ENCODE measurements at regions not wholly inside any gene's neighbourhood (a gene's known extent, or its start where the extent isn't known, plus 50 kb on each side); places are given as distances from the start of the nearest gene placed in this dataset.

DNA sequence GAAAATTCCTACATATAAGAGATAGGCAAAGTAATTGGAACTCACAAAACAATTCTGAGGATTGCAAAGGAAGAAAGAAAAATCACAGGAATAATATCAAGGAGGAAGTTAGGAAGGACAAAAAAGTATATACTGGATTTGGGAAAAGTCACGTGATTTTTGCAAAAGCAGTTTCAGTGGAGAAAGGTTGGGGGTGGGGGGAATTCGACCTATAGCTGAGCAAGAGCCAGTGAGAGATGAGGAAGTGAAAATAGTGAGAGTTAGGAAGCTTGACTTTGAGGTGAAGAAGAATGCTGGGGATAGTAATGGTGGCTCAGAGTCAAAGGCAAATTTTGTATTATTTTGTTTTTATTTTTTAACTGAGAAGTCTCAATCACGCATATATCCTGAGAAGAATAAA lies 438.0 kb upstream of the PMFBP1 start:
- no peaks in the 10 kb centered on the region for H3K9me3 ChIP-seq
- no peak overlapping the region for H3K4me3 ChIP-seq
- no peaks in the 10 kb centered on the region for H3K36me3 ChIP-seq (ENCODE audit: low read depth)
- intact Hi-C loops (cut with DNase I, micrococcal nuclease), result no loop called here
- H3K4me1 ChIP-seq (ENCODE audit: low read depth), result no peaks in the 10 kb centered on the region
- DNase-seq, result no peak
- ATAC-seq, result no peak
- TF ChIP-seq, protein P1, sequence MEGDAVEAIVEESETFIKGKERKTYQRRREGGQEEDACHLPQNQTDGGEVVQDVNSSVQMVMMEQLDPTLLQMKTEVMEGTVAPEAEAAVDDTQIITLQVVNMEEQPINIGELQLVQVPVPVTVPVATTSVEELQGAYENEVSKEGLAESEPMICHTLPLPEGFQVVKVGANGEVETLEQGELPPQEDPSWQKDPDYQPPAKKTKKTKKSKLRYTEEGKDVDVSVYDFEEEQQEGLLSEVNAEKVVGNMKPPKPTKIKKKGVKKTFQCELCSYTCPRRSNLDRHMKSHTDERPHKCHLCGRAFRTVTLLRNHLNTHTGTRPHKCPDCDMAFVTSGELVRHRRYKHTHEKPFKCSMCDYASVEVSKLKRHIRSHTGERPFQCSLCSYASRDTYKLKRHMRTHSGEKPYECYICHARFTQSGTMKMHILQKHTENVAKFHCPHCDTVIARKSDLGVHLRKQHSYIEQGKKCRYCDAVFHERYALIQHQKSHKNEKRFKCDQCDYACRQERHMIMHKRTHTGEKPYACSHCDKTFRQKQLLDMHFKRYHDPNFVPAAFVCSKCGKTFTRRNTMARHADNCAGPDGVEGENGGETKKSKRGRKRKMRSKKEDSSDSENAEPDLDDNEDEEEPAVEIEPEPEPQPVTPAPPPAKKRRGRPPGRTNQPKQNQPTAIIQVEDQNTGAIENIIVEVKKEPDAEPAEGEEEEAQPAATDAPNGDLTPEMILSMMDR (IDR thresholded peaks at IDR 0.05), result no peak

- H3K4me1 ChIP-seq (ENCODE audit: low read depth), result no peaks in the 10 kb centered on the region
- TF ChIP-seq, protein P1 (IDR thresholded peaks at IDR 0.05), result no peak
- ATAC-seq, result no peak
- no peak overlapping the region for H3K4me3 ChIP-seq
- H3K36me3 ChIP-seq (ENCODE audit: low read depth), result no peaks in the 10 kb centered on the region
- no peaks in the 10 kb centered on the region for H3K9me3 ChIP-seq
- DNase-seq, result no peak
- intact Hi-C loops (cut with DNase I, micrococcal nuclease), result no loop called here
Measured at GRCh38 chr16:72609066-72609465, 437.1 kb upstream of the PMFBP1 start.

DNA sequence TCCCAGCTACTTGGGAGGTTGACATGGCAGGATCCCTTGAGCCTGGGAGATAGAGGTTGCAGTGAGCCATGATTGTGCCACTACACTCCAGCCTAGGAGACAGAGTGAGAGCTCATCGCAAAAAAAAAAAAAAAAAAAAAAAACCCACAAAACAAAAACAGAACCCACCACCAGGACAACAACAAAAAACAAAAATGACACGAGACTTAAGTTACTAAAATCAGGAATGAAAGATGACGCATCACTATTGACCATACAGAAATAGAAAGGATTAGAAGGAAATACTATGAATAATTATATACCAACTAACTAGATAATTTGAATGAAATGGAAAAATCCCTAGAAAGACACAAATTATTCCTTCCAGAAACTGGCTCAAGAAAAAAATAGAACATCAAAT lies 432.4 kb upstream of the PMFBP1 start:
- intact Hi-C loops (cut with DNase I, micrococcal nuclease), result no loop called here
- ATAC-seq, result no peak
- no peaks in the 10 kb centered on the region for H3K4me1 ChIP-seq (ENCODE audit: low read depth)
- no peak for DNase-seq
- H3K9me3 ChIP-seq, result no peaks in the 10 kb centered on the region
- TF ChIP-seq, protein P1 (IDR thresholded peaks at IDR 0.05), result no peak
- no peak overlapping the region for H3K4me3 ChIP-seq
- no peaks in the 10 kb centered on the region for H3K36me3 ChIP-seq (ENCODE audit: low read depth)

GRCh38 chr16:72602499-72602898 lies 430.5 kb upstream of the PMFBP1 start:
- H3K36me3 ChIP-seq (ENCODE audit: low read depth), result no peaks in the 10 kb centered on the region
- H3K4me1 ChIP-seq (ENCODE audit: low read depth), result no peaks in the 10 kb centered on the region
- intact Hi-C loops (cut with DNase I, micrococcal nuclease), result no loop called here
- TF ChIP-seq, protein P1 (IDR thresholded peaks at IDR 0.05), result no peak
- DNase-seq, result no peak
- no peak overlapping the region for H3K4me3 ChIP-seq
- no peaks in the 10 kb centered on the region for H3K9me3 ChIP-seq
- no peak for ATAC-seq

GRCh38 chr16:72598696-72599095 lies 426.7 kb upstream of the PMFBP1 start:
- TF ChIP-seq, protein P1 (IDR thresholded peaks at IDR 0.05), result no peak

DNA sequence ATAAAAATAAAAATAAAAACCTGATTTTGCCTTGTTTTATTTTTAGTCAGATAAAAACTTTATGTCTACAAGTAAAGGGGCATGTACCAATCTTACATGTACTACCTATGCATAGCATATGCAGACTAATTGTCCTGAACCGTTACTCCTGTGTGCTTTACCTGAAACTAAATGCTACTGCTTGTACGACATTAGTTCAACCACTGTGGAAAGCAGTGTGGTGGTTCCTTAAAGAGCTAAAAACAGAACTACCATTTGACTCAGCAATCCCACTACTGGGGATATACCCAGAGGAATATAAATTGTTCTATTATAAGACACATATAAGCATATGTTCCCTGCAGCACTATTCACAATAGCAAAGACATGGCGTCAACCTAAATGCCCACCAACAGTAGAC lies 426.0 kb upstream of the PMFBP1 start:
- no peaks in the 10 kb centered on the region for H3K9me3 ChIP-seq
- ATAC-seq, result no peak
- no peak overlapping the region for H3K4me3 ChIP-seq
- DNase-seq, result no peak
- TF ChIP-seq, protein P1 (IDR thresholded peaks at IDR 0.05), result no peak
- no peaks in the 10 kb centered on the region for H3K4me1 ChIP-seq (ENCODE audit: low read depth)
- intact Hi-C loops (cut with DNase I, micrococcal nuclease), result no loop called here
- H3K36me3 ChIP-seq (ENCODE audit: low read depth), result no peaks in the 10 kb centered on the region

More at GRCh38 chr16:72598696-72599095, 426.7 kb upstream of the PMFBP1 start:
- H3K4me3 ChIP-seq, result no peak overlapping the region
- no peaks in the 10 kb centered on the region for H3K4me1 ChIP-seq (ENCODE audit: low read depth)
- intact Hi-C loops (cut with DNase I, micrococcal nuclease), result no loop called here
- ATAC-seq (no peak), DNase-seq (no peak)
- H3K9me3 ChIP-seq, result no peaks in the 10 kb centered on the region
- H3K36me3 ChIP-seq (ENCODE audit: low read depth), result no peaks in the 10 kb centered on the region
